ENCODE measurements at regions not wholly inside any gene's neighbourhood (a gene's known extent, or its start where the extent isn't known, plus 50 kb on each side); places are given as distances from the start of the nearest gene placed in this dataset.

GRCh38 chr1:229786974-229787610, 161.0 kb downstream of the URB2 start:
- Histone ChIP-seq H3K4me3 (ENCODE audit: low read length) (no peak overlapping the region), H3K4me1 (ENCODE audit: insufficient read depth, low read length) (no peaks in the 10 kb centered on the region), H3K9me3 (ENCODE audit: low read depth, low read length) (no peaks in the 10 kb centered on the region), H3K27me3 (ENCODE audit: insufficient read depth, low read length) (no peaks in the 10 kb centered on the region)

- no peaks in the 10 kb centered on the region for H3K4me1 ChIP-seq (ENCODE audit: insufficient read depth, low read length)
- H3K9me3 ChIP-seq (ENCODE audit: low read depth, low read length) = no peaks in the 10 kb centered on the region
- H3K4me3 ChIP-seq (ENCODE audit: low read length) = no peak overlapping the region
Observed at GRCh38 chr1:229788004-229788403, 162.0 kb downstream of the URB2 start.

GRCh38 chr1:229792012-229792975, 166.2 kb downstream of the URB2 start:
- Histone ChIP-seq H3K9me3 (ENCODE audit: low read depth, low read length) (no peaks in the 10 kb centered on the region), H3K4me3 (ENCODE audit: low read length) (no peak overlapping the region), H3K4me1 (ENCODE audit: insufficient read depth, low read length) (no peaks in the 10 kb centered on the region), H3K27me3 (ENCODE audit: insufficient read depth, low read length) (no peaks in the 10 kb centered on the region)

More at GRCh38 chr1:229788004-229788403, 162.0 kb downstream of the URB2 start:
- no peaks in the 10 kb centered on the region for H3K27me3 ChIP-seq (ENCODE audit: insufficient read depth, low read length)

GRCh38 chr1:229793488-229793887, 167.4 kb downstream of the URB2 start:
- no peaks in the 10 kb centered on the region for H3K9me3 ChIP-seq (ENCODE audit: low read depth, low read length)
- H3K4me3 ChIP-seq (ENCODE audit: low read length) = no peak overlapping the region

GRCh38 chr1:229798558-229798957, 172.5 kb downstream of the URB2 start:
- H3K4me1 ChIP-seq (ENCODE audit: insufficient read depth, low read length) = no peaks in the 10 kb centered on the region
- no peaks in the 10 kb centered on the region for H3K27me3 ChIP-seq (ENCODE audit: insufficient read depth, low read length)
- no peaks in the 10 kb centered on the region for H3K9me3 ChIP-seq (ENCODE audit: low read depth, low read length)
- H3K4me3 ChIP-seq (ENCODE audit: low read length) = no peak overlapping the region

More at GRCh38 chr1:229793488-229793887, 167.4 kb downstream of the URB2 start:
- Histone ChIP-seq H3K4me1 (ENCODE audit: insufficient read depth, low read length) (no peaks in the 10 kb centered on the region), H3K27me3 (ENCODE audit: insufficient read depth, low read length) (no peaks in the 10 kb centered on the region)

GRCh38 chr1:229803626-229804217, 177.7 kb downstream of the URB2 start:
- Histone ChIP-seq H3K27me3 (ENCODE audit: insufficient read depth, low read length) (no peaks in the 10 kb centered on the region), H3K4me3 (ENCODE audit: low read length) (no peak overlapping the region), H3K4me1 (ENCODE audit: insufficient read depth, low read length) (no peaks in the 10 kb centered on the region), H3K9me3 (ENCODE audit: low read depth, low read length) (no peaks in the 10 kb centered on the region)

- no peaks in the 10 kb centered on the region for H3K4me1 ChIP-seq (ENCODE audit: insufficient read depth, low read length)
- no peak overlapping the region for H3K4me3 ChIP-seq (ENCODE audit: low read length)
- no peaks in the 10 kb centered on the region for H3K27me3 ChIP-seq (ENCODE audit: insufficient read depth, low read length)
- peaks cover 10% of the 10 kb centered on the region for H3K9me3 ChIP-seq (ENCODE audit: low read depth, low read length)
Observed at GRCh38 chr1:229808272-229808671, 182.2 kb downstream of the URB2 start.

GRCh38 chr1:229810140-229810539, 184.1 kb downstream of the URB2 start:
- Histone ChIP-seq H3K4me3 (ENCODE audit: low read length) (no peak overlapping the region), H3K9me3 (ENCODE audit: low read depth, low read length) (peaks cover 10% of the 10 kb centered on the region), H3K27me3 (ENCODE audit: insufficient read depth, low read length) (no peaks in the 10 kb centered on the region), H3K4me1 (ENCODE audit: insufficient read depth, low read length) (no peaks in the 10 kb centered on the region)

- no peaks in the 10 kb centered on the region for H3K27me3 ChIP-seq (ENCODE audit: insufficient read depth, low read length)
- peaks cover 10% of the 10 kb centered on the region for H3K9me3 ChIP-seq (ENCODE audit: low read depth, low read length)
- no peaks in the 10 kb centered on the region for H3K4me1 ChIP-seq (ENCODE audit: insufficient read depth, low read length)
- H3K4me3 ChIP-seq (ENCODE audit: low read length) = no peak overlapping the region
Observed at GRCh38 chr1:229810961-229811360, 184.9 kb downstream of the URB2 start.

GRCh38 chr1:229812148-229812547, 186.1 kb downstream of the URB2 start:
- Histone ChIP-seq H3K4me3 (ENCODE audit: low read length) (no peak overlapping the region), H3K27me3 (ENCODE audit: insufficient read depth, low read length) (no peaks in the 10 kb centered on the region), H3K4me1 (ENCODE audit: insufficient read depth, low read length) (no peaks in the 10 kb centered on the region), H3K9me3 (ENCODE audit: low read depth, low read length) (peaks cover 10% of the 10 kb centered on the region)

GRCh38 chr1:229812693-229813092, 186.6 kb downstream of the URB2 start:
- H3K4me3 ChIP-seq (ENCODE audit: low read length) = no peak overlapping the region
- H3K27me3 ChIP-seq (ENCODE audit: insufficient read depth, low read length) = no peaks in the 10 kb centered on the region
- no peaks in the 10 kb centered on the region for H3K4me1 ChIP-seq (ENCODE audit: insufficient read depth, low read length)
- H3K9me3 ChIP-seq (ENCODE audit: low read depth, low read length) = peaks cover 10% of the 10 kb centered on the region

GRCh38 chr1:229815076-229815475, 189.0 kb downstream of the URB2 start:
- no peaks in the 10 kb centered on the region for H3K4me1 ChIP-seq (ENCODE audit: insufficient read depth, low read length)
- H3K27me3 ChIP-seq (ENCODE audit: insufficient read depth, low read length) = no peaks in the 10 kb centered on the region
- H3K9me3 ChIP-seq (ENCODE audit: low read depth, low read length) = peaks cover 3% of the 10 kb centered on the region
- no peak overlapping the region for H3K4me3 ChIP-seq (ENCODE audit: low read length)

- Histone ChIP-seq H3K9me3 (ENCODE audit: low read depth, low read length) (no peaks in the 10 kb centered on the region), H3K27me3 (ENCODE audit: insufficient read depth, low read length) (no peaks in the 10 kb centered on the region), H3K4me3 (ENCODE audit: low read length) (no peak overlapping the region), H3K4me1 (ENCODE audit: insufficient read depth, low read length) (no peaks in the 10 kb centered on the region)
Observed at GRCh38 chr1:229815961-229816360, 189.9 kb downstream of the URB2 start.

- H3K4me1 ChIP-seq (ENCODE audit: insufficient read depth, low read length) = no peaks in the 10 kb centered on the region
- H3K4me3 ChIP-seq (ENCODE audit: low read length) = no peak overlapping the region
- H3K27me3 ChIP-seq (ENCODE audit: insufficient read depth, low read length) = no peaks in the 10 kb centered on the region
- no peaks in the 10 kb centered on the region for H3K9me3 ChIP-seq (ENCODE audit: low read depth, low read length)
Observed at GRCh38 chr1:229817936-229818335, 191.9 kb downstream of the URB2 start.

- Histone ChIP-seq H3K9me3 (ENCODE audit: low read depth, low read length) (no peaks in the 10 kb centered on the region), H3K4me1 (ENCODE audit: insufficient read depth, low read length) (no peaks in the 10 kb centered on the region), H3K4me3 (ENCODE audit: low read length) (no peak overlapping the region), H3K27me3 (ENCODE audit: insufficient read depth, low read length) (no peaks in the 10 kb centered on the region)
Observed at GRCh38 chr1:229819091-229819490, 193.0 kb downstream of the URB2 start.
